HCT116 (cell line): ENCODE measurements at regions not wholly inside any gene's neighbourhood (a gene's known extent, or its start where the extent isn't known, plus 50 kb on each side); places are given as distances from the start of the nearest gene placed in this dataset.

ENCODE experiments used
- ATAC-seq: fragments of 200-7000 bp; cut with Tn5 transposase; 2 replicates; pipeline ENCODE4 v1.9.1; 2020; ENCODE audit warnings: mild to moderate bottlenecking, moderate library complexity
- BruUV-seq: library from RNA; stranded (reverse); fragments of 400-500 nt; replicated peaks from 2 replicates; lab custom pipeline; 2021; lab: Mats Ljungman, UMichigan
- CTCF ChIA-PET: fragments of 300-600 bp; sonication (Branson Sonifier 250); formaldehyde crosslinking; loops from one replicate; lab custom pipeline; 2021; ENCODE audit warnings: antibody characterized with exemption; lab: Charles Lee
- POLR2A ChIA-PET: fragments of 300-600, 350-600 bp; sonication (Branson Sonifier 250); formaldehyde crosslinking; loops from one replicate; lab custom pipeline; 2021; ENCODE audit warnings: antibody characterized with exemption; lab: Charles Lee
- RAD21 ChIA-PET, 2 experiments: fragments of 300-600 bp; sonication (Branson Sonifier 250); formaldehyde crosslinking; loops; one replicate each; lab custom pipeline; 2023; ENCODE audit warnings: low total read pairs in 2 of 2; ENCODE audit not compliant: uncharacterized antibody in 2 of 2, unreplicated experiment in 2 of 2, low non-redundant PET in 1 of 2; lab: Charles Lee
- DNase-seq: peaks from one replicate; pipeline ENCODE4 v3.0.0-alpha.2; 2010; ENCODE audit warnings: low read depth, low spot score
- H2AFZ ChIP-seq: fragments of 200-600 bp; shearing (Covaris generic), sonication (generic); 2 replicates; pipeline ENCODE4 v1.6.1; 2017; ENCODE audit warnings: low read depth, mixed run types, mixed read lengths, antibody characterized with exemption, low read length; ENCODE audit not compliant: poor library complexity, severe bottlenecking
- H3K27ac ChIP-seq: 2 replicates; pipeline ENCODE4 v1.5.1; 2012; ENCODE audit warnings: low read depth, low read length
- H3K27me3 ChIP-seq: fragments of 200-600 bp; sonication (generic); 2 replicates; pipeline ENCODE4 v1.6.1; 2016; ENCODE audit warnings: mixed run types, low read length, mixed read lengths; ENCODE audit not compliant: insufficient read depth
- H3K36me3 ChIP-seq, 2 experiments: fragments of 200-500 bp in 1 of 2; fragments of 200-600 bp in 1 of 2; sonication (Bioruptor generic) in 1 of 2; sonication (generic) in 1 of 2; 2 replicates each; pipeline versions ENCODE4 v1.5.1 to v1.6.1; 2014 to 2016; ENCODE audit warnings: low read length in 2 of 2, inconsistent platforms in 1 of 2, mixed read lengths in 1 of 2, mixed run types in 1 of 2; ENCODE audit not compliant: insufficient read depth in 2 of 2, control insufficient read depth in 1 of 2
- H3K4me1 ChIP-seq, 2 experiments: fragments of 200-600 bp in 1 of 2; sonication (generic) in 1 of 2; 2 replicates each; pipeline versions ENCODE4 v1.5.1 to v1.6.1; 2012 to 2017; ENCODE audit warnings: low read length in 2 of 2, inconsistent platforms in 1 of 2, mild to moderate bottlenecking in 1 of 2, mixed read lengths in 1 of 2, mixed run types in 1 of 2, moderate library complexity in 1 of 2; ENCODE audit not compliant: insufficient read depth in 2 of 2, control insufficient read depth in 1 of 2
- H3K4me2 ChIP-seq: fragments of 200-600 bp; sonication (generic); 2 replicates; pipeline ENCODE4 v1.6.1; 2017; ENCODE audit warnings: mixed run types, low read length, mixed read lengths
- H3K4me3 ChIP-seq, 2 experiments: fragments of 200-600 bp in 1 of 2; sonication (generic) in 1 of 2; replicated peaks in 1 of 2; 2 replicates each; pipeline ENCODE4 v1.5.1; 2011 to 2016; ENCODE audit warnings: low read length in 2 of 2, control low read depth in 1 of 2, low read depth in 1 of 2, mild to moderate bottlenecking in 1 of 2, mixed read lengths in 1 of 2, mixed run types in 1 of 2
- H3K79me2 ChIP-seq: fragments of 200-600 bp; sonication (generic); 2 replicates; pipeline ENCODE4 v1.6.1; 2017; ENCODE audit warnings: mild to moderate bottlenecking, mixed run types, low read length, moderate library complexity, mixed read lengths; ENCODE audit not compliant: insufficient read depth
- H3K9ac ChIP-seq: fragments of 200-600 bp; sonication (generic); 2 replicates; pipeline ENCODE4 v1.6.1; 2016; ENCODE audit warnings: low read length, mixed read lengths
- H3K9me2 ChIP-seq: fragments of 200-600 bp; sonication (generic), shearing (Covaris generic); 2 replicates; pipeline ENCODE4 v1.6.1; 2017; ENCODE audit warnings: mixed run types, mild to moderate bottlenecking, moderate library complexity; ENCODE audit not compliant: insufficient read depth
- H3K9me3 ChIP-seq, 2 experiments: fragments of 200-500 bp in 1 of 2; fragments of 200-600 bp in 1 of 2; sonication (Bioruptor generic) in 1 of 2; sonication (generic) in 1 of 2; 2 replicates each; pipeline ENCODE4 v1.6.1; 2014 to 2017; ENCODE audit warnings: low read length in 2 of 2, mixed read lengths in 2 of 2, inconsistent platforms in 1 of 2, low read depth in 1 of 2, mild to moderate bottlenecking in 1 of 2, mixed run types in 1 of 2, moderate library complexity in 1 of 2; ENCODE audit not compliant: control insufficient read depth in 1 of 2, insufficient read depth in 1 of 2
- H4K20me1 ChIP-seq: fragments of 200-600 bp; sonication (generic), shearing (Covaris generic); 2 replicates; pipeline ENCODE4 v1.6.1; 2017; ENCODE audit warnings: mixed run types, mild to moderate bottlenecking, moderate library complexity; ENCODE audit not compliant: insufficient read depth
- ATF3 ChIP-seq: IDR thresholded peaks from 2 replicates; pipeline ENCODE4 v1.6.1; 2012
- CTCF ChIP-seq, 3 experiments: fragments of 200-600 bp in 1 of 3; sonication (generic) in 1 of 3; IDR thresholded peaks in 2 of 3; conservative IDR thresholded peaks in 1 of 3; 2 replicates each; pipeline ENCODE4 v1.5.1; 2012 to 2017; ENCODE audit warnings: low read depth in 2 of 3, low read length in 2 of 3, antibody characterized with exemption in 1 of 3, borderline replicate concordance in 1 of 3, control low read depth in 1 of 3, mild to moderate bottlenecking in 1 of 3, mixed read lengths in 1 of 3, mixed run types in 1 of 3, moderate library complexity in 1 of 3; ENCODE audit not compliant: insufficient read depth in 1 of 3
- EGR1 ChIP-seq: IDR thresholded peaks from 2 replicates; pipeline ENCODE4 v1.6.1; 2012; ENCODE audit warnings: low read depth
- ELF1 ChIP-seq: IDR thresholded peaks from 2 replicates; pipeline ENCODE4 v1.6.1; 2012; ENCODE audit warnings: low read depth, borderline replicate concordance
- EZH2 ChIP-seq: fragments of 200-600 bp; sonication (generic); IDR thresholded peaks from 2 replicates; pipeline ENCODE4 v1.6.1; 2017; ENCODE audit warnings: antibody characterized with exemption, mixed run types
- EZH2phosphoT487 ChIP-seq: fragments of 200-600 bp; IDR thresholded peaks from 2 replicates; pipeline ENCODE4 v1.6.1; 2018; ENCODE audit warnings: antibody characterized with exemption, borderline replicate concordance
- FOSL1 ChIP-seq: IDR thresholded peaks from 2 replicates; pipeline ENCODE4 v1.6.1; 2012; ENCODE audit warnings: low read depth
- JUND ChIP-seq: IDR thresholded peaks from 2 replicates; pipeline ENCODE4 v1.6.1; 2012
- POLR2A ChIP-seq: IDR thresholded peaks from 2 replicates; pipeline ENCODE4 v1.7.0; 2011; ENCODE audit warnings: borderline replicate concordance; ENCODE audit not compliant: insufficient read depth, insufficient read length; ENCODE audit errors: extremely low read depth
- RAD21 ChIP-seq: IDR thresholded peaks from 2 replicates; pipeline ENCODE4 v1.6.1; 2012; ENCODE audit warnings: low read depth, mild to moderate bottlenecking
- REST ChIP-seq: IDR thresholded peaks from 2 replicates; pipeline ENCODE4 v1.6.1; 2012; ENCODE audit warnings: low read depth
- SIN3A ChIP-seq: IDR thresholded peaks from 2 replicates; pipeline ENCODE4 v1.6.1; 2012; ENCODE audit warnings: low read depth
- SP1 ChIP-seq: IDR thresholded peaks from 2 replicates; pipeline ENCODE4 v1.6.1; 2012; ENCODE audit warnings: low read depth
- SRF ChIP-seq: IDR thresholded peaks from 2 replicates; pipeline ENCODE4 v1.6.1; 2012; ENCODE audit warnings: low read depth
- TCF7L2 ChIP-seq: IDR thresholded peaks from 2 replicates; pipeline ENCODE4 v1.7.0; 2011; ENCODE audit warnings: borderline replicate concordance, inconsistent platforms; ENCODE audit not compliant: insufficient read depth, insufficient read length; ENCODE audit errors: extremely low read depth
- YY1 ChIP-seq: IDR thresholded peaks from 2 replicates; pipeline ENCODE4 v1.6.1; 2011; ENCODE audit warnings: low read length, low read depth, moderate library complexity, mild to moderate bottlenecking; ENCODE audit not compliant: insufficient replicate concordance; ENCODE audit errors: extremely low read depth
- ZBTB33 ChIP-seq: IDR thresholded peaks from 2 replicates; pipeline ENCODE4 v1.6.1; 2011; ENCODE audit warnings: mild to moderate bottlenecking, low read length, moderate library complexity; ENCODE audit not compliant: insufficient replicate concordance; ENCODE audit errors: extremely low read depth
- ZFX ChIP-seq: fragments of 450-650 bp; IDR thresholded peaks from 2 replicates; pipeline ENCODE4 v1.6.1; 2017
- intact Hi-C: fragments of 100-400 bp; cut with micrococcal nuclease; formaldehyde crosslinking; loops from 2 replicates; pipeline ENCODE4 v1.10.0; 2022

- CTCF ChIA-PET, result no interaction called here
- no peaks in the 10 kb centered on the region for H4K20me1 ChIP-seq
- no peak for DNase-seq
- H3K9me2 ChIP-seq, result no peaks in the 10 kb centered on the region
- H3K4me2 ChIP-seq, result no peak overlapping the region
- no peaks in the 10 kb centered on the region for H3K79me2 ChIP-seq
- no peak overlapping the region for H3K9ac ChIP-seq
- POLR2A ChIA-PET, result no interaction called here
- ATAC-seq, result no peak
- no peak overlapping the region for H3K27ac ChIP-seq
- no peak overlapping the region for H2AFZ ChIP-seq
- RAD21 ChIA-PET, result no interaction called here
- H3K4me3 ChIP-seq, result no peak overlapping the region
- no peak for TF ChIP-seq REST
- TF ChIP-seq JUND, result no peak
- no peak for TF ChIP-seq FOSL1
- no peak for TF ChIP-seq ZBTB33
- no peak for TF ChIP-seq SP1
- TF ChIP-seq ZFX, result no peak
- no peak for TF ChIP-seq POLR2A
- TF ChIP-seq ATF3, result no peak
- no peak for TF ChIP-seq SIN3A
- TF ChIP-seq ELF1, result no peak
- TF ChIP-seq EZH2phosphoT487, result no peak
- no peak for TF ChIP-seq EGR1
- TF ChIP-seq CTCF (IDR thresholded peaks at IDR 0.05 in 2 of 3, conservative IDR thresholded peaks at IDR 0.05 in 1 of 3; ENCODE audit: borderline replicate concordance in 1 of 3, insufficient read depth in 1 of 3, low read depth in 2 of 3, low read length in 2 of 3), result no peak
- TF ChIP-seq SRF, result no peak
- no peak for TF ChIP-seq TCF7L2
- no peak for TF ChIP-seq RAD21
- TF ChIP-seq YY1, result no peak
- no peak for TF ChIP-seq EZH2
- TF ChIP-seq, all 23 proteins: peak for 0
- Histone ChIP-seq H3K9me3 (no peaks in the 10 kb centered on the region; a peak in 1 of 4 replicates), H3K27me3 (no peaks in the 10 kb centered on the region), H3K4me1 (peaks cover 12 to 22% of the 10 kb centered on the region in 2 experiments), H3K36me3 (peaks cover 0 to 17% of the 10 kb centered on the region in 2 experiments; a peak in 1 of 4 replicates)
- BruUV-seq, result no TSS peak
- intact Hi-C loops, result no loop called here
These were observed 210.6 kb downstream of the IRS1 start for GRCh38 chr2:226589043-226589442.
